Choroid plexus epithelial cell (primary cell): ENCODE measurements at regions not wholly inside any gene's neighbourhood (a gene's known extent, or its start where the extent isn't known, plus 50 kb on each side); places are given as distances from the start of the nearest gene placed in this dataset.

Source experiments
- DNase-seq: peaks from one replicate; pipeline ENCODE4 v3.0.0-alpha.2; 2010; ENCODE audit warnings: low read depth
- H3K4me3 ChIP-seq: 2 replicates; pipeline ENCODE4 v1.5.1; 2011; ENCODE audit warnings: low read depth, mild to moderate bottlenecking, control low read depth, low read length, moderate library complexity
- TF ChIP-seq, protein P1 (sequence below): conservative IDR thresholded peaks from 2 replicates; pipeline ENCODE4 v1.5.1; 2011; ENCODE audit warnings: low read depth, mild to moderate bottlenecking, control low read depth, inconsistent platforms, low read length, moderate library complexity

DNA sequence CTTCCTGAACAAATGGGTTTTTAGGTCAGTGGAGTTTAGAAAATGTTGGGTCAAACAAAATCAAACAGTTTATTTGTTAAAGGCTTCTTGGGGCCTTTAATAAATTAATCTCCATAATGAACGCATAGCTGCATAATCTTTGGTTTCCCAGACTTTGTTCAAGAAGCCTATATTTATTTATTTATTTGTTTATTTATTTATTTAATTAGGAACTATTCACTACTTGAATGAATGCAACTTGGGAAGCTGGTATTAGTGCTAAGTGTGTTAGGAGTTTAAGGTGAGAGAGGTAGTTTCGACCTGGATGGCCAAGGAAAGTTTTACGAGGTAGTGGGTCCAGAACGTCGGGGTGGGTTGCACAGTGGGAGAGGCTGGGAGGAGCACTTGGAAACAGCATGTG is 281.9 kb upstream of the C2CD4B start:
- H3K4me3 ChIP-seq = no peak overlapping the region
- TF ChIP-seq, protein P1, sequence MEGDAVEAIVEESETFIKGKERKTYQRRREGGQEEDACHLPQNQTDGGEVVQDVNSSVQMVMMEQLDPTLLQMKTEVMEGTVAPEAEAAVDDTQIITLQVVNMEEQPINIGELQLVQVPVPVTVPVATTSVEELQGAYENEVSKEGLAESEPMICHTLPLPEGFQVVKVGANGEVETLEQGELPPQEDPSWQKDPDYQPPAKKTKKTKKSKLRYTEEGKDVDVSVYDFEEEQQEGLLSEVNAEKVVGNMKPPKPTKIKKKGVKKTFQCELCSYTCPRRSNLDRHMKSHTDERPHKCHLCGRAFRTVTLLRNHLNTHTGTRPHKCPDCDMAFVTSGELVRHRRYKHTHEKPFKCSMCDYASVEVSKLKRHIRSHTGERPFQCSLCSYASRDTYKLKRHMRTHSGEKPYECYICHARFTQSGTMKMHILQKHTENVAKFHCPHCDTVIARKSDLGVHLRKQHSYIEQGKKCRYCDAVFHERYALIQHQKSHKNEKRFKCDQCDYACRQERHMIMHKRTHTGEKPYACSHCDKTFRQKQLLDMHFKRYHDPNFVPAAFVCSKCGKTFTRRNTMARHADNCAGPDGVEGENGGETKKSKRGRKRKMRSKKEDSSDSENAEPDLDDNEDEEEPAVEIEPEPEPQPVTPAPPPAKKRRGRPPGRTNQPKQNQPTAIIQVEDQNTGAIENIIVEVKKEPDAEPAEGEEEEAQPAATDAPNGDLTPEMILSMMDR = no peak
- DNase-seq = no peak

DNA sequence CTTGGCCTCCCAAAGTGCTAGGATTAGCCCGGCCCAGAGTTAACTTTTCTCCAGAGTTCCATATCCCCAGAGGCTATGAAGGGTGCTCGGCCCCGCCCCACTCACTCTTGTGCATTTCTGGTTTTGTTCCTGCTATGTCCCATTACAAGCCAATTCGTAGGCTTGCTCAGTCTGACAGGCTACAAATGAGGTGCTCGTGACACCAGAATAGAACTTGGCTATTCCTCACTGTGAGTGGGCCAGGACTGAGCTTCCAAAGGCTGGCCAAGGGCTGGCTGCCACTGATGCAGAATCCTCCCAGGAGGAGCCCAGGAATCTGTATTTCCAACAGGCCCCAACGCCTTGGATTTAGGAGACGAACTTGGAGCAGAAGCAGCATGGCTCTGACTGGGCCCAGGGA is 282.7 kb upstream of the C2CD4B start:
- TF ChIP-seq, protein P1 = no peak
- H3K4me3 ChIP-seq = no peak overlapping the region
- no peak for DNase-seq

DNA sequence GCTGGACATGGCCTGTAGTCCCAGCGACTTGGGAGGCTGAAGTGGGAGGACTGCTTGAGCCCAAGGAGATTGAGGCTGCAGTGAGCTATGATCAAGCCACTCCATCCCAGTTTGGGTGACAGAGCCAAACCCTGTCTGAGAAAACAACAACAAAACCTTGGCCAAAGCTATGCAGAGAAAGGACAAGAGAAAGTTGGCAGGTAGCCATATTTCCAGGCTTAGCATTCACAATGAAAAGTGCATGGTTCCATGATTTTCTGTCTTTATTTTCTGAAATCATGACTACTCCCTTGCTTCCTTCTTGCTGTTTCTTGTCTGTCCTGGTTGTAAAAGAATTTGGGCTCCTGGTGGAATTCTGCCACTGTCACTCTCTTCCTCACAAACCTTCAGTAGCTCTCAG is 284.6 kb upstream of the C2CD4B start:
- no peak overlapping the region for H3K4me3 ChIP-seq
- TF ChIP-seq, protein P1 = no peak
- no peak for DNase-seq

DNA sequence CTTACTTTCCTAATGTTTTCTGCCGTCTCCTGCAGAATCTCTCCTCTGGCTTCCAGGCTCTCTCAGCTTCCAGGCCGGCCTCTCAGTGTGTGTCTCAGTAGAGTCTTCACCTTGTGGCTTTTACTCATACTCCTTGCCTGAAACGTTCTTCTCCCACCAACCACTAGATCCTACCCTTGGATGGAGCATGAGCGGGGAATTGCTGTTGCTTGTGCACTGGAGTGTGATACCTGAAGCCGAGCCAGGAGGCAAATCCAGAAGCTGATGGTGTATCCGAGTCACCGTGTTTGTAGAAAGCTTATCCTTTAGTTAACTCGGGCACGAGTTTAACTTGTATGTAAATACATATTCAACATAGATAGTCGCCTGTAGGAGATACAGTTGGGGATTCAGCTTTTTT is 285.0 kb upstream of the C2CD4B start:
- no peak for DNase-seq
- TF ChIP-seq, protein P1 = no peak
- no peak overlapping the region for H3K4me3 ChIP-seq

DNA sequence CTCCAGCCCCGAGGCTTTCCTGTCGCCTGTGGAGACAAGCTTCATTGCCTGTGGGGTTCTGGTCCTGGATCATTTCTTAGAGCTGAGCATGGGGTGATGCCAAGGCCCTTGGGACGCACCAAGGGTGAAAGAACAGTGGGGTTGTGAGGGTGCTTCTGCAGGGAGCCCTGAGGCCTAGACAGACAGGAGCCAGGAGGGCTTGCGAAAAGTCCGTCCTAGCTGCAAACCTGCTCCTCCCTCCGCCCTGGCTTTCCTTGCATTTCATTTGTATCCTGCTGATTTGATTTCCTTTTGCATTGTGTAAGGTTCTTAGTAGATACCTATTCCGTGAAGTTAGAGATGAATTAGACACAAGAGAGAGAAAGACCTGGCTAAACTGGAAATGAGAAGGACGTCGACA is 286.9 kb upstream of the C2CD4B start:
- DNase-seq = no peak
- no peak overlapping the region for H3K4me3 ChIP-seq
- TF ChIP-seq, protein P1 = no peak

DNA sequence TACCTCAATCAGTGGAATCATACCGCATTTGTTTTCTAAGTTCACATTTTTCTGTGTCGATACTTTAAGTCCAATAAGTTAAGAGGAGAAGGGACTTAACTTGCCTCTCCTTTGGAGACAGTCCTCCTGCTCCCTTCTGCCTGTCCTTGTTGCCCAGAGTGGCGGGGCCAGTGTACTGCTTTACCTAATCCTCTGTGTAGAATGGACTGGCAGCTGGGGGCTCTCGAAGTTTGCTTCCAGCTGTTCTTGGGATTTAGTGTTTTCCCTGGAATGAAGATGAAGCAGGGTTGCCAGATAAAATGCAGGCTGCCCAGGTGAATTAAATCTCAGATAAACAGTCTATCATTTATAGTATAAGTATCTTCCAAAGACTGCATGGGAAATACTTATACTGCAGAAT is 287.6 kb upstream of the C2CD4B start:
- H3K4me3 ChIP-seq = no peak overlapping the region
- TF ChIP-seq, protein P1 = no peak
- DNase-seq = no peak

DNA sequence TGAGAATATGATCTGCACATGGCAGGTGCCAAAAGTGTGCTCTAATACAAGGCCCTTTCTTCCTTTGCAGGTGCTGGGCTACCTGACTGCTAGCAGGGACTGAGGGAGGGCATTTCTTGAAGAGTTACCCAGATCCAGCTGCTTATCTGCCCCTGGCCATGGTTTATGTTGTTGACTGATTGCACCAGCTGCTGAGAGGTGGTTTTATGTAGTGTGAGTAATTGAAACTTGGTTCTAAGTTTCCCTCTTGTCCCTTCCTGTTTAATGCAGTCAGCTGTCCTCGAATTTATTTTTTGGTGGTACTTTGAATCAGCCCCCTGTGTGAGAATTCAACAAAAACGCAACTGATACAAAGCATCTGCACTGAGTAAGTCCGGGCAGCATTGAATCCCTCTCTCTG is 288.3 kb upstream of the C2CD4B start:
- no peak for DNase-seq
- no peak overlapping the region for H3K4me3 ChIP-seq
- TF ChIP-seq, protein P1 = no peak
